Osteoblast (primary cell): ENCODE measurements at regions not wholly inside any gene's neighbourhood (a gene's known extent, or its start where the extent isn't known, plus 50 kb on each side); places are given as distances from the start of the nearest gene placed in this dataset.

ENCODE experiments used
- DNase-seq: peaks from one replicate; pipeline ENCODE4 v3.0.0; 2011; ENCODE audit warnings: low spot score, mixed read lengths; ENCODE audit not compliant: insufficient read length; ENCODE audit errors: missing footprints
- H2AFZ ChIP-seq: 2 replicates; pipeline ENCODE4 v1.6.0; 2011; ENCODE audit warnings: mild to moderate bottlenecking, low read length
- H3K27ac ChIP-seq: 2 replicates; pipeline ENCODE4 v1.5.1; 2011; ENCODE audit warnings: mild to moderate bottlenecking, low read depth, low read length, moderate library complexity
- H3K27me3 ChIP-seq: 2 replicates; pipeline ENCODE4 v1.6.0; 2012; ENCODE audit warnings: mild to moderate bottlenecking, control low read depth, inconsistent platforms, low read length, moderate library complexity; ENCODE audit not compliant: insufficient read depth
- H3K36me3 ChIP-seq: 2 replicates; pipeline ENCODE4 v1.5.1; 2011; ENCODE audit warnings: mild to moderate bottlenecking, low read length, control low read depth, moderate library complexity; ENCODE audit not compliant: insufficient read depth
- H3K4me1 ChIP-seq: 2 replicates; pipeline ENCODE4 v1.5.1; 2011; ENCODE audit warnings: mild to moderate bottlenecking, low read length, control low read depth, moderate library complexity; ENCODE audit not compliant: insufficient read depth
- H3K4me2 ChIP-seq: 2 replicates; pipeline ENCODE4 v1.6.0; 2011; ENCODE audit warnings: mild to moderate bottlenecking, low read length; ENCODE audit not compliant: insufficient read depth
- H3K4me3 ChIP-seq: fragments of 200-600 bp; sonication (generic); 3 replicates; pipeline ENCODE4 v1.5.1; 2012; ENCODE audit warnings: mild to moderate bottlenecking, low read length, inconsistent platforms; ENCODE audit not compliant: insufficient read depth
- H3K79me2 ChIP-seq: 2 replicates; pipeline ENCODE4 v1.6.0; 2012; ENCODE audit warnings: mild to moderate bottlenecking, low read length, control low read depth, inconsistent platforms; ENCODE audit not compliant: insufficient read depth
- H3K9me3 ChIP-seq: 2 replicates; pipeline ENCODE4 v1.5.1; 2011; ENCODE audit warnings: low read depth, low read length, control low read depth
- H4K20me1 ChIP-seq: 2 replicates; pipeline ENCODE4 v1.6.0; 2012; ENCODE audit warnings: mild to moderate bottlenecking, low read length, control low read depth; ENCODE audit not compliant: insufficient read depth
- TF ChIP-seq, protein P1 (sequence below): IDR thresholded peaks from 2 replicates; pipeline ENCODE4 v1.5.1; 2011; ENCODE audit warnings: mild to moderate bottlenecking, low read depth, low read length, moderate library complexity; ENCODE audit errors: extremely low read depth

DNA sequence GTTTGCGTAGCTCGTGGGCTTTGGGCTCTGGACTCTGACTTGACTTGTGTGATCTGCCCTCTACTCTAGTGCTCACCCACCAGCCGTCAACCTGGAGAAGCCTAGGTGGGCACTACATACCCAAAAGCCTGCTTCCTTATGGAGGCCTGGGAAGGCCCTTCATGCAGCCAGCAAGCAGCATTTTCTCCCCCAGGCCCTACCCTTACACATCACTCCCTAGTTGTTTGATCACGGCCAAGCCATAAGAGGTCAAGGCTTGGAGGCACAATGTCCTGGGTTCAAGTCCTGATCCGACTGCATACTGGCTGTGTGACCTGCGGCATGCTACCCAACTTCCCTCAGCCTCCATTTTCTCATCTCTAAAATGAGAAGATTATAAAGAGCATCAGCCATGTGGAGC lies 151.3 kb upstream of the EGFLAM start:
- Histone ChIP-seq H3K4me3 (no peak overlapping the region), H3K4me2 (no peak overlapping the region), H3K9me3 (no peaks in the 10 kb centered on the region), H3K4me1 (no peaks in the 10 kb centered on the region), H3K27ac (no peak overlapping the region), H3K79me2 (no peaks in the 10 kb centered on the region), H4K20me1 (no peaks in the 10 kb centered on the region), H3K36me3 (no peaks in the 10 kb centered on the region), H2AFZ (no peak overlapping the region), H3K27me3 (peaks cover 7% of the 10 kb centered on the region)
- DNase-seq: no peak
- TF ChIP-seq, protein P1, sequence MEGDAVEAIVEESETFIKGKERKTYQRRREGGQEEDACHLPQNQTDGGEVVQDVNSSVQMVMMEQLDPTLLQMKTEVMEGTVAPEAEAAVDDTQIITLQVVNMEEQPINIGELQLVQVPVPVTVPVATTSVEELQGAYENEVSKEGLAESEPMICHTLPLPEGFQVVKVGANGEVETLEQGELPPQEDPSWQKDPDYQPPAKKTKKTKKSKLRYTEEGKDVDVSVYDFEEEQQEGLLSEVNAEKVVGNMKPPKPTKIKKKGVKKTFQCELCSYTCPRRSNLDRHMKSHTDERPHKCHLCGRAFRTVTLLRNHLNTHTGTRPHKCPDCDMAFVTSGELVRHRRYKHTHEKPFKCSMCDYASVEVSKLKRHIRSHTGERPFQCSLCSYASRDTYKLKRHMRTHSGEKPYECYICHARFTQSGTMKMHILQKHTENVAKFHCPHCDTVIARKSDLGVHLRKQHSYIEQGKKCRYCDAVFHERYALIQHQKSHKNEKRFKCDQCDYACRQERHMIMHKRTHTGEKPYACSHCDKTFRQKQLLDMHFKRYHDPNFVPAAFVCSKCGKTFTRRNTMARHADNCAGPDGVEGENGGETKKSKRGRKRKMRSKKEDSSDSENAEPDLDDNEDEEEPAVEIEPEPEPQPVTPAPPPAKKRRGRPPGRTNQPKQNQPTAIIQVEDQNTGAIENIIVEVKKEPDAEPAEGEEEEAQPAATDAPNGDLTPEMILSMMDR: no peak

DNA sequence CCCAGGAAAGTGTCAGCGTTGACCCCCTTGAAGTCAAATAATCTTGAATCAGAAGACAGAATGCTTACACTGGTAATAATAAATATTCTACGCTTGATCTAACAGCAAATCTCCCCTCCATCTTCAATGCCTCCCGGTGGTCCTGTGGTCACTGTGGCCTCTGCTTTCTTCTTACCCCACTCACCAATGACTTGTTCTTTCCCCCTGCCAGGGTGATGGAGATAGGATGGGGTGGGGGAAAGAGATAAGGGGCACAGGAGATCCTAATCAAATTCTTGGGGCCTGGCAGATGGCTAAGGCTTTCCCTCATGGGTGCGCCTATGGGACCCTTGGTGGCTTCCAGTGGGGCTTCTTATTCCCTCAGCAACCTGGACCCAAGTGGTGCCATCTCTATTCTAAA lies 152.6 kb upstream of the EGFLAM start:
- H3K79me2 ChIP-seq: no peaks in the 10 kb centered on the region
- DNase-seq: no peak
- no peak overlapping the region for H3K4me3 ChIP-seq
- peaks cover 3% of the 10 kb centered on the region for H3K27me3 ChIP-seq
- H2AFZ ChIP-seq: no peak overlapping the region
- TF ChIP-seq, protein P1: no peak
- H4K20me1 ChIP-seq: no peaks in the 10 kb centered on the region
- H3K4me2 ChIP-seq: no peak overlapping the region
- H3K9me3 ChIP-seq: no peaks in the 10 kb centered on the region
- no peaks in the 10 kb centered on the region for H3K4me1 ChIP-seq
- H3K36me3 ChIP-seq: no peaks in the 10 kb centered on the region
- no peak overlapping the region for H3K27ac ChIP-seq

DNA sequence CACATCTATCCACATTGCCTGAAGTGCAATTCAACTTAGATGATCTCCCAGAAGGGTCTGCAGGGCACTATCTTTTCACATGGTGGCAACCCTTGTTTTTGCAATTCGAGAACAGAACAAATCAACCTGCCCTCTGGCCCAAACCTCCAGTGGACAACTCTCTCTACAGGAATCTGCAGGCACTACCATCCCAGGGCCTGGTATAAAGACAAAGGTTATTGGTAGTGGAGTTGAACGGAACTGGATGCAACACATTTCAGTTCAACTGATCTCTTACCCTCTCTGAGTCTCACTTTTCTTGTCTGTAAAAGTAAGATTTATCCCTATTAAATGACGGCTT lies 153.2 kb upstream of the EGFLAM start:
- no peaks in the 10 kb centered on the region for H3K9me3 ChIP-seq
- no peak for DNase-seq
- H4K20me1 ChIP-seq: no peaks in the 10 kb centered on the region
- TF ChIP-seq, protein P1: no peak
- H3K27me3 ChIP-seq: peaks cover 3% of the 10 kb centered on the region
- H3K79me2 ChIP-seq: no peaks in the 10 kb centered on the region
- H3K36me3 ChIP-seq: no peaks in the 10 kb centered on the region
- no peak overlapping the region for H3K4me2 ChIP-seq
- H3K4me3 ChIP-seq: no peak overlapping the region
- H2AFZ ChIP-seq: no peak overlapping the region
- H3K27ac ChIP-seq: no peak overlapping the region
- no peaks in the 10 kb centered on the region for H3K4me1 ChIP-seq

DNA sequence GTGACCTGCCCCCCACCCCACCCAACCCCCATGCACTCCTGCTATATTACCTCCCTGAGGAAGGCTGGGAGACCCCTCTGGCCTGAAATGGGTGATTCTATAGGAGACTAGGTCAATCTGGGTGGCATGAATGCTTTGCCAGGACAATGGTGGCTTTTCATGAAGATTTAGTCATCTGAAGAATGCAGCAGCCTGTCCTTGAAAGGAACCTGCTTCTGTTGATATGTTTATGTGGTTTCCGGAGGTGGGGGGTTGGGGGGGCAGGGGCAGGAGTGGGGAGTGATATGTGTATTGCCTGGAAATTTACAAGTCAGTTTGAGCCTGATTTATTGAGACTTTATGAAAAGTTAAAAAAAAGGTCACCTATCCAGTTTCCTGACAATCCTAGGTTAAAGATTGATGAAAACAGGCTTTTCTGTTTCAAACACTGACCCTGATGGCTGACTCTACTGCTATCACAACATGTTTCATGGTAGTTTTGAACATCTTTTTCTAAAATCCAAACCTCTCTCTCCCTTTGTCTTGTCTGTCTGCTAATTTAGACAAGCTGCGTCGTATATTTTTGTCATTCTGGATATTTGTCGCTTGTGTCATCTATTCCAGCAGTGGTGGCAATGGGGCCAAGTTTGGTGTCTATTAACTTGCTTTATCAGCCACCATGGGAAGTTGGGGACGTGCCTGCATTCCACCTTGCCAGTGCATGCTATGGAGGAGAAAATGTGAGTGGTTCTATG lies 153.7 kb upstream of the EGFLAM start:
- no peak for DNase-seq
- H2AFZ ChIP-seq: no peak overlapping the region
- no peaks in the 10 kb centered on the region for H3K4me1 ChIP-seq
- H3K4me3 ChIP-seq: no peak overlapping the region
- H3K27ac ChIP-seq: no peak overlapping the region
- no peaks in the 10 kb centered on the region for H3K36me3 ChIP-seq
- no peaks in the 10 kb centered on the region for H4K20me1 ChIP-seq
- no peaks in the 10 kb centered on the region for H3K79me2 ChIP-seq
- H3K27me3 ChIP-seq: peaks cover 3% of the 10 kb centered on the region
- H3K9me3 ChIP-seq: no peaks in the 10 kb centered on the region
- TF ChIP-seq, protein P1: no peak
- no peak overlapping the region for H3K4me2 ChIP-seq
